ENCODE measurements at regions not wholly inside any gene's neighbourhood (a gene's known extent, or its start where the extent isn't known, plus 50 kb on each side); places are given as distances from the start of the nearest gene placed in this dataset.

DNA sequence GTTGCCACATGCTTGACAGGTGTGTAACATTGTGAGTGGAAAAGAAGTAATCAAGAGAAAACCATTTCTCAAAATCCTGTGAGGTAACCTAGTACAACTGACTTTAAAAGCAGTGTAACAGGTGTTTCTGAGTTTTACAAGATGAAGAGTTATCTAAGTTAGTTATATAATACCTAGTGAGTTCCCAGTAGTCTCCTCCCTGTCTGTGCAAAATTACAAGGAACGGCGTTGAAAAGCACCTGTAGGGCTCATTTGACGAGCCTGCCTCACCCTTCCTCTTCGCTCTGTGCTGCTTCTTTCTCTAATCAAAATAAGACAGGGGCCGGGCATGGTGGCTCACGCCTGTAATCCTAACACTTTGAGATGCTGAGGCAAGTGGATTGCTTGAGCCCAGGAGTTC is 132.9 kb upstream of the SLC30A5 start:
- DNase-seq (ENCODE audit: extremely low read depth, low read depth) = no peak
- no peak overlapping the region for H3K4me3 ChIP-seq (replicated peaks; ENCODE audit: low read depth, low read length)
- TF ChIP-seq, protein P1, sequence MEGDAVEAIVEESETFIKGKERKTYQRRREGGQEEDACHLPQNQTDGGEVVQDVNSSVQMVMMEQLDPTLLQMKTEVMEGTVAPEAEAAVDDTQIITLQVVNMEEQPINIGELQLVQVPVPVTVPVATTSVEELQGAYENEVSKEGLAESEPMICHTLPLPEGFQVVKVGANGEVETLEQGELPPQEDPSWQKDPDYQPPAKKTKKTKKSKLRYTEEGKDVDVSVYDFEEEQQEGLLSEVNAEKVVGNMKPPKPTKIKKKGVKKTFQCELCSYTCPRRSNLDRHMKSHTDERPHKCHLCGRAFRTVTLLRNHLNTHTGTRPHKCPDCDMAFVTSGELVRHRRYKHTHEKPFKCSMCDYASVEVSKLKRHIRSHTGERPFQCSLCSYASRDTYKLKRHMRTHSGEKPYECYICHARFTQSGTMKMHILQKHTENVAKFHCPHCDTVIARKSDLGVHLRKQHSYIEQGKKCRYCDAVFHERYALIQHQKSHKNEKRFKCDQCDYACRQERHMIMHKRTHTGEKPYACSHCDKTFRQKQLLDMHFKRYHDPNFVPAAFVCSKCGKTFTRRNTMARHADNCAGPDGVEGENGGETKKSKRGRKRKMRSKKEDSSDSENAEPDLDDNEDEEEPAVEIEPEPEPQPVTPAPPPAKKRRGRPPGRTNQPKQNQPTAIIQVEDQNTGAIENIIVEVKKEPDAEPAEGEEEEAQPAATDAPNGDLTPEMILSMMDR (IDR thresholded peaks at IDR 0.05; ENCODE audit: low read depth, low read length, missing control alignments) = no peak

DNA sequence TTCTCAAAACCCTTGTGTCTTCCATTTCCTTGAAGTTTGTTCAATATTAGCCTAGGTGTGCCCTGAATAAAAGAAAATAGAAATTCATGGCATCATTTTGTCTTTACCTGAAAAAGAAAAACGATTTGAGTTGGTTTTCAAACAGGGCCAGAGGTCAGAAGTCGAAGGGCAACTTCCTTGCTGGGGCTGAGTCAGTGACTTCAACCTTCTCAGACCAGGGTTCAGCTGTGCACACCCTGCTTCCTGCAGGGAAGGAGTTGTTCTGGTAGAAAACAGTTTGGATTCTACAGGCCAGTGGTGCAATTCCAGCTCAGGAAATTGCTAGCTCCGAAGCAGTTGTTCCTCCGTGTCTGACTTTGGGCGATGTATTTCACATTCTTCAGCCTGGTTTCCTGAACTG is 132.1 kb upstream of the SLC30A5 start:
- no peak for DNase-seq (ENCODE audit: extremely low read depth, low read depth)
- H3K4me3 ChIP-seq (replicated peaks; ENCODE audit: low read depth, low read length) = no peak overlapping the region
- TF ChIP-seq, protein P1 (IDR thresholded peaks at IDR 0.05; ENCODE audit: low read depth, low read length, missing control alignments) = no peak

DNA sequence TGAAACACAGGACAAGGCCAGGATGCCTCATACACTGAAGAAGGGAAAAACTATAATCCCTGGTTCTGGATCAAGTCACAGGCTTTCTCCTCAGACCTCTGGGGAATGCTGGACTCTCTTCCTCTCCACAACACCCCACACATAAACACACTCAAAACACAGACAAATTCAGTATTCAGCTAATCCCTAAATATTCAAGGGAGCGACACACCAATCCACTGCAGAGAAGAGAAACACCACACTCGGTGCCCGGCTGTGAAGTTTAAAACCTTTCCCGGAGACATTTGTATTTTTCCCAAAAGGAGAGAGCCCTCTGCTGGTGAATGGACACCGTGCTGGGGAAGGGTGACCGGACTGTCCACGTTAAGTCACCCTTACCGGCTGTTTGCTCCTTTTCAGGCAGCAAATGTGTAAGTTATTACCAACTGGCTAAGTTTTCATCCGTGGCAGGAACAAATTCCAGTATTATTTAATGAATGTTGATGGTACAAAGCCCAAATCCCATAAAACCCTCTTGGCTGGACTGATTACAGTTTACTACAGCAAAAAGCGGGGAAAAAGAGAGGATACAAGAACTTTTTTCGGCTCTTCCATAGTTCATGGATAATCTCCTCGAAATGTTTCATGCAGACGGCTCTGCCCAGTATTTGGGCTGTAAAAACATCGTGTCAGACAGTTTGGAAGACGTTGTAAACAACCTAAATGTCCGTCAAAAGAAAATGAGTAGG is 130.9 kb upstream of the SLC30A5 start:
- TF ChIP-seq, protein P1 (IDR thresholded peaks at IDR 0.05; ENCODE audit: low read depth, low read length, missing control alignments) = peak; percentile 92
- H3K4me3 ChIP-seq (replicated peaks; ENCODE audit: low read depth, low read length) = no peak overlapping the region
- peak; percentile 38 for DNase-seq (ENCODE audit: extremely low read depth, low read depth)

DNA sequence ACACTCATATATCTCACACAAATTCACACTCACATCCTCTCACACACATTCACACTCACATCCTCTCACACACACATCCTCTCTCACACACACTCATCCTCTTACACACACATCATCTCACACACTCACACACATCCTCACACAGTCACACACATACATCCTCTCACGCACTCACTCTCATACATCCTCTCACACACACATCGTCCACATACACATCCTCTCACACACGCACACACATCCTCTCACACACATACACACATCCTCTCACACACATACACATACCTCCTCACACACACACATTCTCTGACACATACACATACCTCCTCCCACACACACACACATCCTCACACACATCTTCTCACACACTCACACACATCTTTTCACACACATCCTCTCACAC is 129.1 kb upstream of the SLC30A5 start:
- no peak overlapping the region for H3K4me3 ChIP-seq (replicated peaks; ENCODE audit: low read depth, low read length)
- TF ChIP-seq, protein P1 (IDR thresholded peaks at IDR 0.05; ENCODE audit: low read depth, low read length, missing control alignments) = no peak
- DNase-seq (ENCODE audit: extremely low read depth, low read depth) = no peak

DNA sequence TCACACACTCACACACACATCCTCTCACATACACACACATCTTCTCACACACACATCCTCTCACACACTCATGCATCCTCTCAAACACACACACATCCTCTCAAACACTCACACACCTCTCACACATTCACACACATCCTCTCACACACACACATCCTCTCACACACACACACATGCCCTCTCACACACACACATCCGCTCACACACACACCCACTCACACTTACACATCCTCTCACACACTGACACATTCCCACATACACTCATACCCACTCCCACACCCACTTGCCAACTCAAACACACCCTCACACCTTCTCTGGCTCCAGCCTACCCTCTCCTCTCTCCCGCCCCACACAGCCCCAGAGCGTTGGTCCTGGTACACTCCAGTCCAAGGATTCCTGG is 127.9 kb upstream of the SLC30A5 start:
- TF ChIP-seq, protein P1 (IDR thresholded peaks at IDR 0.05; ENCODE audit: low read depth, low read length, missing control alignments) = no peak
- no peak overlapping the region for H3K4me3 ChIP-seq (replicated peaks; ENCODE audit: low read depth, low read length)
- DNase-seq (ENCODE audit: extremely low read depth, low read depth) = no peak

DNA sequence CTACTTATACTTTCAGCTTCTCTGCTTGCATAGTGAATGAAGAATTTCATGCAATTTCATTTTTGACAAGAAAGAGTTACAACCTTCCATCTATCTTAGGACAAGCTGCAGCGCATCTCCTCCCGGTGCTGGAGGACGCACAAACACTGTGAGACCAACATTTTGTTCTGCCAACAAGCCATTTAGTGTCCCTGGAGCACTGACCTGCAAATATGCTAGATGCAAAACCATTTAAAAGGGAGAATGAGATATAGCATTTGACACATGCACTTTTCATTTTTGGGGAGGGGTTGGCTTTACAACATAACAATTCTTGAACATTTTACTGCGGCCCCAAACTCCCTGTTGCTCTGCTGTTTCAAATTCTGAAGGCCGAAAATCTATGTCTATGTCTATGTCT is 127.2 kb upstream of the SLC30A5 start:
- no peak for DNase-seq (ENCODE audit: extremely low read depth, low read depth)
- H3K4me3 ChIP-seq (replicated peaks; ENCODE audit: low read depth, low read length) = no peak overlapping the region
- TF ChIP-seq, protein P1 (IDR thresholded peaks at IDR 0.05; ENCODE audit: low read depth, low read length, missing control alignments) = no peak

DNA sequence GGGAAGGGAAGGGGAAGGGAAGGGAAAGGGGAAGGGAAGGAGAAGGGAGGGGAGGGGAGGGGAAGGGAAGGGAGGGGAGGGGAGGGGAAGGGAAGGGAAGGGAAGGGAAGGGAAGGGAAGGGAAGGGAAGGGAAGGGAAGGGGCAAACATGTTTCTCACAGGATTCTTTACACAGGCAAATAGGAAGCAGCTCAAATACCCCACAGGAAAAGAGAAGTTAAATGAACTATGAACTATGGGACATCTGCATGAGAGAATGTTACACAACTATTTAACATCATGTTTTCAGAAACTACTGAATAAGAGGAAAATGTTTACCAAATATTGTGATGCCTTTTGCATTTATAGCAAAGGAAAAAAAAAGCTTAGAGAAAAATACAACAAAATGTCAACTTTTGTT is 125.4 kb upstream of the SLC30A5 start:
- TF ChIP-seq, protein P1 (IDR thresholded peaks at IDR 0.05; ENCODE audit: low read depth, low read length, missing control alignments) = no peak
- H3K4me3 ChIP-seq (replicated peaks; ENCODE audit: low read depth, low read length) = no peak overlapping the region
- DNase-seq (ENCODE audit: extremely low read depth, low read depth) = no peak

Measured in HFF-Myc (cell line).